Fibroblast of pulmonary artery (primary cell): ENCODE measurements at regions not wholly inside any gene's neighbourhood (a gene's known extent, or its start where the extent isn't known, plus 50 kb on each side); places are given as distances from the start of the nearest gene placed in this dataset.

Experiments used
- DNase-seq: peaks from one replicate; pipeline ENCODE4 v3.0.0-alpha.2; 2010; ENCODE audit warnings: low read depth
- H3K4me3 ChIP-seq: replicated peaks from 2 replicates; pipeline ENCODE4 v1.5.1; 2011; ENCODE audit warnings: low read depth, mild to moderate bottlenecking, control low read depth, low read length, moderate library complexity
- TF ChIP-seq, protein P1 (sequence below): IDR thresholded peaks from 2 replicates; pipeline ENCODE4 v1.5.1; 2011; ENCODE audit warnings: mild to moderate bottlenecking, control low read depth, low read length, inconsistent platforms; ENCODE audit errors: missing control alignments

DNA sequence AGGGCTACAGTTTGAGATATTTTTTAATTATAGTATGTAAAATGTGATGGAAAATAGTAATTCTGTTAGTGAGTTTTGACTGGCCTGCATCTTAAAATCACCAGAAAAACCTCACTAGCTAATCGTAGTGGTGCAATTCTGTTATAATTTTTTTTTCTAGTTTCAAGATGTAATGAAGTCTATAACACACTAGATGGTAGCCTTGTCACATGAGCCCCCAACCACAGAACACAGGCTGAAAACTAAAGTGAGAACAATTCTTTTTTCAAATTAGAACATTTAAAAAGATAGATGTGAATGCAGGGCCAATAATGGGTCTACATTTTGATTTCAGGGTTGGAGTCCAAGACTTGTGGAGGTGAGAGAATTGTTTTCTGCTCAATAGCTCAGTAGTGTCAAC, 83.3 kb upstream of the KCNH8 start:
- H3K4me3 ChIP-seq = no peak overlapping the region
- DNase-seq = peak; percentile 3
- TF ChIP-seq, protein P1, sequence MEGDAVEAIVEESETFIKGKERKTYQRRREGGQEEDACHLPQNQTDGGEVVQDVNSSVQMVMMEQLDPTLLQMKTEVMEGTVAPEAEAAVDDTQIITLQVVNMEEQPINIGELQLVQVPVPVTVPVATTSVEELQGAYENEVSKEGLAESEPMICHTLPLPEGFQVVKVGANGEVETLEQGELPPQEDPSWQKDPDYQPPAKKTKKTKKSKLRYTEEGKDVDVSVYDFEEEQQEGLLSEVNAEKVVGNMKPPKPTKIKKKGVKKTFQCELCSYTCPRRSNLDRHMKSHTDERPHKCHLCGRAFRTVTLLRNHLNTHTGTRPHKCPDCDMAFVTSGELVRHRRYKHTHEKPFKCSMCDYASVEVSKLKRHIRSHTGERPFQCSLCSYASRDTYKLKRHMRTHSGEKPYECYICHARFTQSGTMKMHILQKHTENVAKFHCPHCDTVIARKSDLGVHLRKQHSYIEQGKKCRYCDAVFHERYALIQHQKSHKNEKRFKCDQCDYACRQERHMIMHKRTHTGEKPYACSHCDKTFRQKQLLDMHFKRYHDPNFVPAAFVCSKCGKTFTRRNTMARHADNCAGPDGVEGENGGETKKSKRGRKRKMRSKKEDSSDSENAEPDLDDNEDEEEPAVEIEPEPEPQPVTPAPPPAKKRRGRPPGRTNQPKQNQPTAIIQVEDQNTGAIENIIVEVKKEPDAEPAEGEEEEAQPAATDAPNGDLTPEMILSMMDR = no peak

DNA sequence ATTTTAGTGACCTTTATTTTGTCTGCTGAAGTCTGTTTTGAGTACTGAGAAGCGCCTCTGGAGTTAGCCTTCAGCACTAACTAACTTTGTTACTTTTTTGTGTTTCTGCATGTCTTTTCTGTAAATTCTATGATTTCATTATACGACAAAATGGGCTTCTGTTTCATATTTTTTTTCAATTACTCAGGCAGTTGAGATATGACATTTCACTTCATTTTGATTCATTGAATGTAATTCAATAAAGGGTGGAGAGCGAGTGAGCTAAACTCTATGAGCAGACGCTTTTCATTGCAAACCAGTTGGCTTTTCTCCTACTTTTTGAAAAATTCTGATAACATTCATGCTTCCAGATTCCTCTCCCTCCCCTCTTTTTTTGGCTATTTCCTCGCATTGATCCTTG, 84.4 kb upstream of the KCNH8 start:
- DNase-seq = no peak
- TF ChIP-seq, protein P1 = no peak

DNA sequence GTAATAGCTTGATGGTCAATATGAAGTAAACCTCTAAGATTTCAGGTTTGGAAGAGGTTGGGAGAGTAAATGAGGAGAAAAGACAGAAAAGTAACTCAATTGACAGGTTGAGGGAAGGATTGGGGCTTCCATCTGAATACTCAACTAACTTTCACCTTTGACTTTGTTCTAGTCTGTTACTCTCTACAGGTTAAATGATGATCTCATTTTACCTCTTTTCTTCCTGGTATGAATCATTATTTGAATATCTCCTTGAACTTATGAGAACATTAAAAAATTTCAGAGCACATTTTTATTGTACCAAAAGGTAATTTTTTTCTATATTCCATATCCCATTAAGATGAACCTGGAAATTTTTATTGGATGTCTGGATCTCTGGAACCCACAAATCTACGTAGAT, 87.9 kb upstream of the KCNH8 start:
- no peak for DNase-seq
- H3K4me3 ChIP-seq = no peak overlapping the region
- TF ChIP-seq, protein P1 = no peak

More for the DNA sequence above, 84.4 kb upstream of the KCNH8 start:
- H3K4me3 ChIP-seq = no peak overlapping the region

DNA sequence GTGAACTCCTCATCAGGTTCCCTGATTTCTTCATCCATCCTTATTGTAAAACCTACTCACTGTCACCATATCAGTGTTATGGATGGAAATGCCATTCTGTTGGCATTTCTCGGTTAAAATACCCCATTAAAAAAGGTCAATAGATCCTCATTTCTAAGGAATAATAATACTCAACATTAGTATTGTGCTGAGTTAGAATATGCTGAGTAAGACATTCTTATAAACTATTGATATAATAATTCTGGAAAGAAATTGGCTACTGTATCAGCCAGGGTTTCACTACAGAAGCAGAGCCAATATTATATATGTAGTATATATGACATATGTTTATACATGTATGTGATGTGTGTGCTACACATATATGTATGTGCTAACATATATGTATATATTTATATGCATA, 95.4 kb upstream of the KCNH8 start:
- no peak overlapping the region for H3K4me3 ChIP-seq
- TF ChIP-seq, protein P1 = no peak
- DNase-seq = no peak

DNA sequence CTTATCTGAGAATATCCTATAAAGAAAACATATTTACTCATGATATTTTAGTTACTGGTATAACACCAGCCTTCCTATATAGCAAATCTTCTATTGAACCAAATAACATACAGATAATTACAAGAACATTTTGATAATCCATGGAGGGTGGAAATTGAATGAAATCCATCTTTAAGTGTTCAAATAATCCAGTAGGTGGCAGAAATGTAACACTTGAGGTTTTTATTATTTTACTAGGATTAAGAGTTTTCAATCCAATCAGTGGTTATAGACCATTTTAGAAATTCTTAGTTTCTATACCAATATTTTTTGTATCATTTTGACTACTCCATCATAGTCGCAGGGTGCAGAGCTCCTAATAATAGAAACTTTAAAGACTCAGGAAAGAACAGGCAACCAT, 101.9 kb upstream of the KCNH8 start:
- TF ChIP-seq, protein P1 = no peak
- peak; percentile 3 for DNase-seq
- no peak overlapping the region for H3K4me3 ChIP-seq

DNA sequence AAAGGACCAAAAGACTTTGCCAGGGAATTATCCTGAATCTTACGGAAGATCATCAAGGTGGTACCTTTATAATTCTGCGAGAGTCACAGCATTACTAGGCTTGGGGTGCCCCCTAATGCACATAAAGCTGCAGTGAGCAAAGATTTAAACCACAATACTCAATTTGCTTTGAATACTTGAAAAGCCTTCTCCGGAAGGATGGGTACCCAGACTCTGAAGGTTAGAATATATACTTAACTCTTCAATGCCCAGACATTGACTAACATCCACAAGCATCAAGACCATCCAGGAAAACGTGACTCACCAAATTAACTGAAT, 117.8 kb upstream of the KCNH8 start:
- TF ChIP-seq, protein P1 = no peak
- no peak overlapping the region for H3K4me3 ChIP-seq
- DNase-seq = no peak

DNA sequence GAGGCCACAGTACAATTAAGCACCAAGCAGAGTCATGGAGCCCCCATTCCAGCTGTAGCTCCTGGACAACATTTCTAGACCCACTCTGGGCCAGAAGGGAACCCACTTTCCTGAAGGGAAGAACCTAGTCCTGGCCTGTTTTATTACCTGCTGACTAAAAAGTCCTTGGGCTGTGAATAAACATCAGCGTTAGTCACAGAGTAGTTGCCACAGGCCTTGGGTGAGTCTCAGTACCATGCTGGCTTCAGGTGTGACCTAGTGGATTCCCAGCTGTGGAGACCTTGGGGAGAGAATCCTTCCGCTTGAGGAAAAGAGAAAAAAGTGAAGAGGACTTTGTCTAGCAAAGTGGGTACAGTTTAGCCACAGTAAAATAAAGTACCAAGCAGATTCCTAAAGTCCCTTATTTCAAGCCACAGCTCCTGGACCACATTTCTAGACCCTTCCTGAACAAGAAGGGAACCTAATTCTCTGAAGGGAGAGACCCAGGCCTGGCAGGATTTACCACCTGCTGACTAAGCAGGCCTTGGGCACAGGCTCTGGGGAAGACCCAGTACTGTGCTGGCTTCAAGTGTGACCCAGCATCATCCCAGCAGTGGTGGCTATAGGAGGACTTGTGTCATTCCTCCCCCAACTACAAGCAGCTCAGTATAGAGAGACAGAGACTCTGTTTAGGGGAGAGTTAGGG, 118.3 kb upstream of the KCNH8 start:
- TF ChIP-seq, protein P1 = no peak
- no peak for DNase-seq
- H3K4me3 ChIP-seq = no peak overlapping the region
